GM12878 (cell line): ENCODE measurements at regions not wholly inside any gene's neighbourhood (a gene's known extent, or its start where the extent isn't known, plus 50 kb on each side); places are given as distances from the start of the nearest gene placed in this dataset.

Experiments used
- ATAC-seq: fragments of 200-7000 bp; cut with Tn5 transposase; 3 replicates; pipeline ENCODE4 v1.9.1; 2020; ENCODE audit warnings: mild to moderate bottlenecking, moderate library complexity
- BruUV-seq: library from RNA; stranded (reverse); fragments of 400-500 nt; replicated peaks from 2 replicates; lab custom pipeline; 2021; lab: Mats Ljungman, UMichigan
- CTCF ChIA-PET: fragments of 300-600 bp; sonication (Branson Sonifier 250); formaldehyde crosslinking; extraction: SDS; loops from one replicate; lab custom pipeline; 2021; ENCODE audit warnings: inconsistent platforms; lab: Yijun Ruan, JAX
- POLR2A ChIA-PET: fragments of 350-600 bp; formaldehyde crosslinking; extraction: SDS; loops from one replicate; lab custom pipeline; 2021; ENCODE audit warnings: inconsistent platforms; lab: Charles Lee
- RAD21 ChIA-PET: fragments of 300-600 bp; sonication (Branson Sonifier 250); formaldehyde crosslinking; loops from one replicate; lab custom pipeline; 2023; ENCODE audit warnings: antibody characterized with exemption; ENCODE audit not compliant: unreplicated experiment; lab: Charles Lee
- SMC1A ChIA-PET: fragments of 300-600 bp; sonication (Branson Sonifier 250); formaldehyde crosslinking; loops from one replicate; lab custom pipeline; 2023; ENCODE audit not compliant: unreplicated experiment, uncharacterized antibody; lab: Charles Lee
- DNase-seq: peaks from one replicate; pipeline ENCODE4 v3.0.0-alpha.2; 2011; ENCODE audit warnings: low read depth, low spot score
- FAIRE-seq: peaks from 3 replicates; lab custom pipeline; 2011; peaks lifted over from hg19 to GRCh38; lab: Jason Lieb, UNC
- H2AFZ ChIP-seq: 2 replicates; pipeline ENCODE4 v1.6.0; 2011; ENCODE audit warnings: low read depth, low read length, control low read depth; ENCODE audit not compliant: control insufficient read depth
- H3K27ac ChIP-seq: 2 replicates; pipeline ENCODE4 v1.5.1; 2011; ENCODE audit warnings: control low read depth; ENCODE audit not compliant: control insufficient read depth, insufficient read depth
- H3K27me3 ChIP-seq, 2 experiments: replicated peaks in 1 of 2; 2 replicates each; pipeline versions ENCODE4 v1.6.0 to v1.6.1; 2011; ENCODE audit warnings: low read length in 1 of 2; ENCODE audit not compliant: control insufficient read depth in 2 of 2, insufficient read depth in 2 of 2
- H3K36me3 ChIP-seq, 2 experiments: 2 replicates each; pipeline ENCODE4 v1.5.1; 2011; ENCODE audit warnings: low read length in 1 of 2; ENCODE audit not compliant: control insufficient read depth in 2 of 2, insufficient read depth in 2 of 2
- H3K4me1 ChIP-seq: 2 replicates; pipeline ENCODE4 v1.6.1; 2011; ENCODE audit warnings: mild to moderate bottlenecking, low read length, moderate library complexity, mixed read lengths; ENCODE audit not compliant: control insufficient read depth, insufficient read depth
- H3K4me2 ChIP-seq: 2 replicates; pipeline ENCODE4 v1.6.0; 2011; ENCODE audit warnings: control low read depth; ENCODE audit not compliant: control insufficient read depth, insufficient read depth
- H3K4me3 ChIP-seq: fragments of 200-600 bp; sonication (generic); 2 replicates; pipeline ENCODE4 v1.5.1; 2016
- H3K79me2 ChIP-seq: 2 replicates; pipeline ENCODE4 v1.6.0; 2011; ENCODE audit warnings: low read length; ENCODE audit not compliant: control insufficient read depth, insufficient read depth
- H3K9ac ChIP-seq: 2 replicates; pipeline ENCODE4 v1.8.0; 2011; ENCODE audit warnings: low read length, control low read depth, mixed read lengths; ENCODE audit not compliant: control insufficient read depth, insufficient read depth
- H3K9me3 ChIP-seq: replicated peaks from 3 replicates; pipeline ENCODE4 v1.5.1; 2011; ENCODE audit warnings: mild to moderate bottlenecking, low read length; ENCODE audit not compliant: control insufficient read depth, insufficient read depth
- H4K20me1 ChIP-seq: 2 replicates; pipeline ENCODE4 v1.6.0; 2011; ENCODE audit not compliant: control insufficient read depth, insufficient read depth
- BCL3 ChIP-seq: IDR thresholded peaks from 2 replicates; pipeline ENCODE4 v1.6.1; 2011; ENCODE audit warnings: borderline replicate concordance, low read depth, mild to moderate bottlenecking, moderate library complexity, low read length; ENCODE audit not compliant: insufficient read depth, poor library complexity, severe bottlenecking
- CHD2 ChIP-seq: IDR thresholded peaks from 2 replicates; pipeline ENCODE4 v1.6.1; 2011; ENCODE audit warnings: low read depth, low read length, improper control_type of control experiment, borderline replicate concordance
- ETV6 ChIP-seq, 2 experiments: fragments of 450-650 bp in 1 of 2; IDR thresholded peaks in 1 of 2; conservative IDR thresholded peaks in 1 of 2; 2 replicates each; pipeline ENCODE4 v1.6.1; 2014; ENCODE audit warnings: antibody characterized with exemption in 1 of 2, borderline replicate concordance in 1 of 2, low read depth in 1 of 2, mild to moderate bottlenecking in 1 of 2, moderate library complexity in 1 of 2
- GATAD2B ChIP-seq: fragments of 450-650 bp; conservative IDR thresholded peaks from 2 replicates; pipeline ENCODE4 v1.6.1; 2017; ENCODE audit warnings: low read depth, mild to moderate bottlenecking, moderate library complexity
- HCFC1 ChIP-seq: fragments of 150-350 bp; IDR thresholded peaks from 2 replicates; pipeline ENCODE4 v1.6.1; 2014; ENCODE audit warnings: low read length
- HDGF ChIP-seq: fragments of 450-650 bp; IDR thresholded peaks from 2 replicates; pipeline ENCODE4 v1.6.1; 2016; ENCODE audit warnings: antibody characterized with exemption
- IKZF1 ChIP-seq: fragments of 450-650 bp; conservative IDR thresholded peaks from 2 replicates; pipeline ENCODE4 v1.6.1; 2017; ENCODE audit warnings: antibody characterized with exemption, mild to moderate bottlenecking
- REST ChIP-seq: IDR thresholded peaks from 2 replicates; pipeline ENCODE4 v1.6.1; 2012; ENCODE audit warnings: mild to moderate bottlenecking, low read depth, low read length
- ZNF217 ChIP-seq: fragments of 450-650 bp; IDR thresholded peaks from 2 replicates; pipeline ENCODE4 v1.6.1; 2017; ENCODE audit warnings: antibody characterized with exemption, mild to moderate bottlenecking
- WGBS: methylation state at CpG from one replicate; pipeline ENCODE4 v1.1.6; 2016; ENCODE audit warnings: low lambda C conversion rate; ENCODE audit not compliant: insufficient replicate concordance, insufficient coverage; ENCODE audit errors: missing lambda C conversion rate; 5-methylcytosine and 5-hydroxymethylcytosine counted together
- in situ Hi-C: fragments of 300-500 bp; cut with MboI; formaldehyde crosslinking; loops from 9 replicates; pipeline ENCODE4 v1.14.3; 2018; ENCODE audit warnings: mixed read lengths
- intact Hi-C: fragments of 100-400 bp; cut with micrococcal nuclease; formaldehyde crosslinking; loops from one replicate; pipeline ENCODE4 v1.14.2; 2022; ENCODE audit not compliant: unreplicated experiment

GRCh38 chr9:79003514-79003913 is 568.3 kb upstream of the TLE4 start (continued):
- TF ChIP-seq CHD2 (no peak), IKZF1 (no peak), ZNF217 (no peak), HCFC1 (no peak), REST (no peak), GATAD2B (no peak), HDGF (no peak)

GRCh38 chr9:79004032-79004431 is 567.7 kb upstream of the TLE4 start:
- no peaks in the 10 kb centered on the region for H3K79me2 ChIP-seq
- in situ Hi-C loops (no loop called here), intact Hi-C loops (no loop called here)
- H3K27ac ChIP-seq = no peak overlapping the region
- ATAC-seq = no peak
- ChIA-PET RAD21 (no interaction called here), CTCF (no interaction called here), POLR2A (no interaction called here), SMC1A (no interaction called here)
- no TSS peak for BruUV-seq
- no peaks in the 10 kb centered on the region for H3K36me3 ChIP-seq
- H3K9me3 ChIP-seq = no peaks in the 10 kb centered on the region
- no peak for DNase-seq
- WGBS = 79% methylated on average over 4 of the region's 4 CpGs
- H2AFZ ChIP-seq = no peak overlapping the region
- no peaks in the 10 kb centered on the region for H4K20me1 ChIP-seq
- H3K4me2 ChIP-seq = no peak overlapping the region
- FAIRE-seq = no peak
- H3K4me1 ChIP-seq = peaks cover 11% of the 10 kb centered on the region
- no peak overlapping the region for H3K9ac ChIP-seq
- H3K27me3 ChIP-seq = no peaks in the 10 kb centered on the region
- TF ChIP-seq ETV6 (conservative IDR thresholded peaks at IDR 0.05 in 1 of 2, IDR thresholded peaks at IDR 0.05 in 1 of 2; ENCODE audit: borderline replicate concordance in 1 of 2, low read depth in 1 of 2) (no peak), BCL3 (no peak)
- H3K4me3 ChIP-seq = no peak overlapping the region
